ENCODE measurements at regions not wholly inside any gene's neighbourhood (a gene's known extent, or its start where the extent isn't known, plus 50 kb on each side); places are given as distances from the start of the nearest gene placed in this dataset.
"Not testable (repeated sequence)": the region's sequence is repeated elsewhere in the genome, so short reads cannot be mapped to it uniquely, and the experiment has no call there.

DNA sequence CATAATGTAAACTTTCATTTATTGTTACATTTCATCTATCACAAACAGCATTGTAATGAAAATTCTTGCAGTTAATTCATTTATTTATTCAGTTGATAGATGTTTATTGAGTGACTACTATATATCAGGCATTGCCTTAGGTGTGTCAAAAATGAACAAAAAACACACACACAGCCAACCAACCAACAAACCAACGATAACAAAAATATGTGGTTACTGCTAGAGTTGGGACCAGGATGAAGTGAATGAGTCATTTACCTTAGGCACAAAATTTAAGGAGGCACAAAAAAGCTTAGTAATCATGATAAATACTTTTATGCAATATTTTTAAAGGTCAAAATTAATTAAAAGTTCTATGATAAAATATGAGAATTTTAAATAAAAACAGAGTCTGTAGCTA, 223.4 kb downstream of the CSNK1G3 start:
- no peak for DNase-seq

DNA sequence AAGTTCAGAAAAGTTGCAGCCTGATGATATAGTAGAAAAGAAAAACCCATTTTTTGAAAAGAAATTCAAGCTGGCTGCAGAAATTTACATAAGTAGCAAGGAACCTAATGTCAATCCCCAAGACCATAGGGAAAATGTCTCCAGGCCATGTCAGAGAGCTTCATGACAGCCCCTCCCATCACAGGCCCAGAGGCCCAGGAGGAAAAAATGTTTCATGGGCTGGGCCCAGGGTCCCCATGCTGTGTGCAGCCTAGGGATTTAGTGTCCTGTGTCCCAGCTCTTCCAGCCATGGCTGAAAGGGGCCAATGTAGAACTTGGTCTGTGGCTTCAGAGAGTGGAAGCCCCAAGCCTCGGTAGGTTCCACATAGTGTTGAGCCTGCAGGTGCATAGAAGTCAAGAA, 220.3 kb downstream of the CSNK1G3 start:
- no peak for DNase-seq

DNA sequence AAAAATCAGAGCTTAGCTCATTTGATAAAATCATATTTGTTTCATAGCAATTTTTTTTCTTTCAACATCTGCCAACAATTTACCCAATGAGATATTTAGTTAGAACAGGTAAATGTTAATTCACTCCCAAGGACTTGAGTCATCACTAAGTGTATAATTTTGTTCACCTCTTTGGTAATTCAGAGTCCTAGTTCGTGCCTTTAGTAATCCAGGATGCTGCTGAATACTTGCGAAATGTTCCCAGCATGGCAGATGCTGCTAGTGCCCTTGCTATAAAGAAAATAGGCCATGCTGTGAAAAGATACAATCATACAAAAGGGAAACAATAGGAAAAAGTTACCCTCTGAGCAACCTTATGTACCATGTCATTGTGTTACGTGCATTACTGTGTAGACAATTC, 210.5 kb downstream of the CSNK1G3 start:
- no peak for DNase-seq

DNA sequence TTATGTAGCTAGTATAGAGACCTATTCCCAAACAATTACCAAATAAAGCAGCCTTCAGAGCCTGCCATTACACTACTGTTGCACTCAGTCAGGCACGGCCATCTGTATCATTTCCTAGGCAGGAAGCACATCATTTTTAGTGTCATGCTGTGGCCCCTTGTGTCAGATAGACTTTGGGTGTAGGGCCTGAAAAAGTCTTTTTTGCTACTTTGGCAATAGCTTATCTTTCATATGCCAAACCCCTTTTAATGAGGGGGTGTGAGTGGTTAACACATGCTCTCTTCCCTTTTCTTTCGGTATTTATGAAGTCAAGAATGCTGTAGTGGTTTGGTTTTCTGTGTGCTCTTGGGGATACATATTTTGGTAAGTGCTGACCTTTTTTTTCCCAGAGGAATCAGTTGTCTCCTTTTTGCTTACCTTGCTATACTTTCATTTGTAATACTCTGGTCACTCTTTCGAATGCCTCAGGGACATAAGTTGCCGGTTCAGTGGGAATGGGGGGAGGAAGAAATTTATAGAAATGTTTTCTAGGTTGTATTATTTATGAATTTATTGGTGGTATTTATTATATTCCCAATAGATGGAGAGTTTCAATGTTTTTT, 209.8 kb downstream of the CSNK1G3 start:
- DNase-seq: no peak

DNA sequence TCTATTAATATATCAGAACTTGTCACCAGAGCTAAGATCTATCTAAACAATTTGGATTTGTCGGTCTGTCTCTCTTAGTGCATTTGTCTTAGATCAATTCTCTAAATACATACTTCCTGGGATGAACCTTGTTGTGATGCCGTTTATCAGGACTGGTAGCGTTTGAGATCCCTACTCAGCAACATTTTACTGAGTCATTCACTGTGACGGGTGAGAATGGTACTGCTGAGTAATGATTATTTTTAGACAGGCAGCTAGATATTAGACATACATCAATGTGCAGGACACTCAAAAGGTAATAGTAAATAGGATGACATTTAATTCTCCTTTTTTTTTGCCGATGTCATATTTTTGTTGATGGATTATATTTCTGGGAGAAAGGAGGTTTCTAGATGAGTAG, 209.0 kb downstream of the CSNK1G3 start:
- no peak for DNase-seq

DNA sequence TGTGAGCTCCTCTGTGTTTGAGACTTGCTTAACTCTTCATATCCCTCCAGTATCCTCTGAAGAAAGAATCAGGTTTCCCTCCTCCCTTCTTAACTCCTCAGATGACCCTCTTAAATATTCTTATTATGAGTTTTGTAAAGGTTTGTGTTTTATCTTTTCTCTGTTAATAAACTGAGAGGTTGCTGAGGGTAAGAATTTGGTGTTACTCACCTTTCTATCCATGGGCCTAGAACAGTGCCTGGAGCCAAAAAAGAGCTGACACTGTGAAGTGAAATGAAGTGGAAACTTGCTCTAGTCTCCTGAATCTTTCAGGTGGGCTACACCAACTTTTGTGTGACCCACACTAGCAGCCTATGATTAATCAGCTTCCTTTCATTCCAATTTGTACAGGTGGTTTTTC, 208.4 kb downstream of the CSNK1G3 start:
- no peak for DNase-seq

DNA sequence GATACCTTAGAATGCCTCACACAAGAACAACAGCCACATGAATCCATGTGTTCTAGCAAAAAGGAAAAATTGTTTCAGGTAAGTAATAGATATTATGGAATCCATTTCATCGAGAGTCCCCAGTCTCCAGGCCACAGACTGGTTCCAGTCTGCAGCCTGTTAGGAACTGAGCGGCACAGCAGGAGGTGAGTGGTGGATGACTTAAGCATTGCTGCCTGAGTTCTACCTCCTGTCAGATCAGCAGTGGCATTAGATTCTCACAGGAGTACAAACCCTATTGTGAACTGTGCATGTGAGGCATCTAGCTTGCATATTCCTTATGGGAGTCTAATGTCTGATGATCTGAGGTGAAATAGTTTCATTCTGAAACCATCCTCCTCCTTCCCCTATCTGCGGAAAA, 207.0 kb downstream of the CSNK1G3 start:
- DNase-seq: no peak

DNA sequence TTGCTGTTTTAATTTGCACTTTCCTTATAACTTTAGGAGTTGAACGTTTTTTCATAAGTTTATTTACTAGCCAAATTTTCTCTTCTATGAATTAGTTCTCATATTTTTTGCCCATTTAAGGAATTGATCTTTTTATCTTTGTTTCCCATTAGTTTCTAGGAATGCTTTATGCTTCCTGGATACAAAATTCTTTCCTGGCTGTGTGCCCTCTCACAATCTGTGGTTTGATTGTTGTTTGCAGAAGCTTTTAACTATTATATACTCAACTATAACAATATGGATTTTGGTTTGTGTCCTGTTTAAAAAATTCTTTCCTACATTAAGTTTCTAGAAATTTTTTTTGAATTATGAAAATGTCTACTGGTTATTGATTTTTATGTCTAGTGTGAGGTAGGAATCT, 206.3 kb downstream of the CSNK1G3 start:
- DNase-seq: no peak

DNA sequence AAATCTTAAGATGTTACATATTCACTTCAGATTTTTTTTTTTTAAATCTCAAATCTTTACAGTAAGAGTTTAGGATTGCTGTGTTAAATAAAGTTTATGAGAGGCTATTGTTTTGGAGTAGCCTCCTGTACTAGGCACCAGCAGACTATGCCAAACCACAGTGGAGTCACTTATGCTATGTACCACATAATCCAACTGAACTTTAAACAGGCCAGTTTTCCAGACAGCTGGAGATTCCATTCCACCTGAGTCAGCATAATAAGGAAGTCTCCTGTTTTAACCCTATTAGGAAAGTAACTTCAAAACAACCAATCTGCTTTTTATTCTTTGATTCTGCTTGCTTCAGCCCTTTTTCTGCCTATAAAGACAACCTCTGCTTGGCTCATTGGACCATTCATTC, 205.2 kb downstream of the CSNK1G3 start:
- DNase-seq: no peak

DNA sequence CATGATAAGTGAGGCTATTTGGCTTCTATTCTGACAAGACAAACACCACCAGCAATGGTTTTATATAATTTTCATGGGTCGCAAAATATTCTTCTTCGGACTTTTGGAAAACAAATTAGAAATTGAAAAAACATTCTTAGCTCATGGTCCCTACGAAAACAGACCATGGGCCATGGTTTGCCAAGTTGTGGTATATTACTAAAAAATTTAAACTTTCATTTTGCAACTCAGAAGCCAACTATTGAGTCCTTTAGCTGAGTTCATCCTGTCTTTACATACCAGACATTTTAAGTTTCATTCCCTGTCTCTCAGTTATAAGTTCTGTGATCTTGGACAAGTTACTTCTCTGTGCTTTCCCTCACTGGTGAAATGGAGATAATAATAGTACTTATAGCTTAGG, 198.1 kb downstream of the CSNK1G3 start:
- no peak for DNase-seq

DNA sequence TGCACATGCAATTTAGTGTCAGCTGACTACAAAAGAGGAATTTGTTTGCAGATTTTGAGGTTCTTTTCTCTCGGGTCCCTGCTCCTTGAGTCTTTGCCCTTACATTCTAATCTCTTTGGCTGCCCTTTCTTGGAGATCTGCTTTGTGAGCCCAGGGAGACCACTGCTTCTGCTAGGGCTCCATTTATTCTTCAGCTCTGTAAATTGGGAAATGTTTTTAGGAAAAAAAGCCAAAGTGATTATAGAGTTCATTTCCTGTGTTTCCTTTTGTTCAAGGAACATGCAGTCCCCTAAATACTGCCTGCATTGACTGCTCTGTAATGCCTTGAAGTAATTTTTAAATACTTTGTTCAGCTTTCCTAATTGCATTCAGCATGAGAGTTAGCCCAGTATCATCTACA, 197.4 kb downstream of the CSNK1G3 start:
- no peak for DNase-seq

DNA sequence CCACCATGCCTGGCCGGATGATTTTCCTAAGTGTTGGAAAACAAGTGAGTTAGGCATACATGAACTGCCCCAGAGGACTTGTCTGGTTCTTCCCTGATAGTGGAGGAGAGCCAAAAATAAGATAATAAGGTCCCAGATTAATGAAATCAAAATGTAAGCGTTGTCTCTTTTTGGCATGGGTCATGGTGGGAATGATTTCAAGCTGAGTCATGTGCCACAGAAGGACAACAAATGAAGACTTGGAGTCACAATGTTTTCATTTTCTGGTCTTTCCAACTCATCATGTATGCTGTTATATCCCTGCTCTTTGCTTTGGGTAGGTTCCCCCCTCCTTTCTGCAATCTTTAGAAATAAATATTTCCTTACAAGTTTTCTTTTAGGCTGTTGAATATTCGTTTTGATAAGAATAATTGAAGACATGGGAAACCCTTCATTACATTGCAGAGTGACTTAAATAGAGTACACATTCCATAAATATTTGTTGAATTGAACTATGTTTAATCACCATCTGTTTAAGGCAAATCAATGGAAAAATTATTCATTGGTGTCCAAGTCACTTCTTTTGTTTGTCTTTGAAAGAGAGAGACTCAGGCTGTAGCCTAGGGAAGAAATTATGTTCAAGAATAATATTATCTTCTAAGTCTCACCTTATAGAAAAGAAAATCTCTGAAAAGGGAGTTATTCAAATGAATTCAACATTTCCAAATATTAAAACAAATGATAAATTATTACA, 196.3 kb downstream of the CSNK1G3 start:
- no peak for DNase-seq

DNA sequence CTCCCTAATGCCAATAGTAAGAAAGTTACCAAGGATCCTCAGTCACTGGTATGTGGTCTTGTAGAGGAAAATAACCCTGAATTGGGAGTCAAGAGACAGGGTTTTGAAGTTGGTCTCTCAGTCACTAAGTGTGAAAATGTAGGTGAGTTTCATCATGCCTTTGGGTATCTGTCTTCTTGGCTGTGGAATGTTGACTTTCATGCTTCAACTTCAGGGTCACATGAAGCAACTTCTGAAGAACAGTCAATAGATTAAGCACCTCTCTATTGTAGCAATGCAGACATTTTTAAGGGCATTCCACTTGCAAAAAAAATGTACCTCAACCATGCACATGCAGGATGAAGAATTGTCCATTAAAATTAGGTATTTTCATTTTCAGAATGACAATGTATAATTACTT, 194.6 kb downstream of the CSNK1G3 start:
- DNase-seq: no peak

DNA sequence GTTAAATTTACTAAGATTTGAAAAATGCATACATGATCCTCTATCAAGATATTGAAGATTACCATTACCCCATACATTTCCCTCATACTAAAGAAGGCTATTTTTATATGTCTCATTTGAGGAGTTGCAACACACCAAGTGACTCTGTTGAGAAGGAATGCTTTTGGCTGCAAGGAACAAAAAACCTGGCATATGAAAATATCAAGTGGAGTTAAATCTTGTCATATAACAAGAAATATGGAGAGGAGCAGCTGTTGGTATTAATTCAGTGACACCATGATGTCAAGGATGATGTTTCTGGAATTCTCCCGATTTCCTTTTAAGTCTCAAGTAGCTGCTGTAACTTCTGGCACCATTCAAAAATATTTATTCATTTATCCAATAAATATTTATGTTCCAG, 193.8 kb downstream of the CSNK1G3 start:
- no peak for DNase-seq

DNA sequence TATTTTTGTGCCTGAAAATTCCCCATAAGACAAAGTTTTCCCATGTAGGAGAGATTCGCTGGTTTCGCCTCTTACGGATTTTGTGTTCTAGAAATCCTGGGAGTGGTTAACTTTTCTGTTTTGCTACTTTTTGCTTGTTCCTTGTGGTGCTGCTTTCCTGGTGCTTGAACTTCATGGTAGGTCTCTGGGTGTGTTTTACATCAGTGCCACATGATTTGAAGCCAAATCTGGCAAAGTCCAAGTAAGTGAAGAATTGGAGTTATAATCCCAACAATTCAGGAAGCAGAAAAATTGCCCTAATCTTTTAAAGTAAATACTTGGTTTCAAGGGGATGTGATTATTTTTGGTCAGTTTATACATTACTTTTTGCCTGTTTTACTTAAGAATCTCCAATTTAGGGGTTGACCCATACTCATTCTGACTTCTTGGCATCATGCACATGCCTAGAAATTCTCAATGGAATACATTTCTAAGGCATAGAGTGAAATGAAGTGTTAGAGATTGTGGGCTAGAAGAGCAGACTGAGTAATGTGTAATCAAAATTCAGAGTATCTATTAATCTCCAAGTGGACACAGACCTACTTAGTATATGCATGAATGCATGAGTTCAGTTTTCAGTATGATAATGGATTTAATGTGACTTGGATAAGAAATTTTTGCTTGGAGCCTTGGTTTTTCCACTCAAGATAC, 189.7 kb downstream of the CSNK1G3 start:
- no peak for DNase-seq

DNA sequence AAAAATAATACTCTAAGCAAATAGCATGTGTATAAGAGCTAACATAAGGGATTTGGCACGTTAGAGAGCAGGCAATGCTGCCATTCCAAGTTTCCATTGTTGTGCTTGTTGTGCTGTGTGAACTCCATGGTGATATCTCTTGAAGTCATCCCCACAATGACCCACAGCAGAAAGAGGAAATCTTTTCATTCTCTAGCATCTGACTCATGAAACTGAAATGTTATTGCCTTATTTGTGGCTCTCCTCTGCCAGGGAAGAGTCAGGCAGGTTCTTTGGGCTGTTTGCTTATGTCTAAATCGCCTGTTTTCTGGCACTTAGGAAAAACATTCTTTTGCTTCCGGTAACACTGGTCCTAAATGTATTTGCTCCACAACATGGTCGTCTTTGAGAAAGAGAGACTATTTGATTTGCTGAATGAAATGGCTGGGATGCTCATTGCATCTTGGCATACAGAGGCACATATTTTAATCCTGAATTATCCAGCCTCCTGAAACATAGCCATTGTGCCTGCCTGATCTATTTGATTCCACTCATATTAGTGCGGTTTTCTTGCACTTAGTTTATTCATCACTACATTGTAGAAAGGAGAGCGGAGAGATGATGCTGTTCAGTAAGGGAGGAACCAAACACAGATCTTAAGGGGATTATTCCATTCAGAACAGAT, 188.8 kb downstream of the CSNK1G3 start:
- DNase-seq: no peak

DNA sequence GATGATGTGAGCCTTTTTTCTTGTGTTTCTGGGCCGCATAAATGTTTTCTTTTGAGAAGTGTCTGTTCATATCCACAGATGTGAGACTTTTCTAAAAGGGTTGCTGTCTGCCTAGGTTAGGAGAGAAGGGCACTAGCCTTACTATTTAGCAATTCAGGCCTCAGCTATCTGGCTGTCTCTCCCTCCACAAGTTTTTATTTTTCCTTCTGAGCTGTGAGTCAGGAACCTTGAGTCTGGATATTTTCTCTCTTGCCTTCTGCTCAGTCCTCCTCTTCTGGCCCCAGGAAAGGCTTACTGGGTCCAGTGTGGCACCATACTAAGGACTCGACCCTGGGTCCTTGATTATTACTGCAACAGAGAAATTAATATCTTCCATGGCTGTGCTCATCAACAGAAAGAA, 187.6 kb downstream of the CSNK1G3 start:
- DNase-seq: no peak

DNA sequence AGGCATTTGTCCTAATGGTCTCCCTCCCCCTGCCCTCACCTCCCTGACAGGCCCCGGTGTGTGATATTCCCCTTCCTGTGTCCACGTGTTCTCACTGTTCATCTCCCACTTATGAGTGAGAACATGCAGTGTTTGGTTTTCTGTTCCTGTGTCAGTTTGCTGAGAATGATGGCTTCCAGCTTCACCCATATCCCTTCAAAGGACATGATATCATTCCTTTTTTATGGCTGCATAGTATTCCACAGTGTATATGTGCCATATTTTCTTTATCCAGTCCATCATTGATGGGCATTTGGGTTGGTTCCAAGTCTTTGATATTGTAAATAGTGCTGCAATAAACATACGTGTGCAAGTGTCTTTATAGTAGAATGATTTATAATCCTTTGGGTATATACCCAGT, 187.0 kb downstream of the CSNK1G3 start:
- not testable (repeated sequence) for DNase-seq

DNA sequence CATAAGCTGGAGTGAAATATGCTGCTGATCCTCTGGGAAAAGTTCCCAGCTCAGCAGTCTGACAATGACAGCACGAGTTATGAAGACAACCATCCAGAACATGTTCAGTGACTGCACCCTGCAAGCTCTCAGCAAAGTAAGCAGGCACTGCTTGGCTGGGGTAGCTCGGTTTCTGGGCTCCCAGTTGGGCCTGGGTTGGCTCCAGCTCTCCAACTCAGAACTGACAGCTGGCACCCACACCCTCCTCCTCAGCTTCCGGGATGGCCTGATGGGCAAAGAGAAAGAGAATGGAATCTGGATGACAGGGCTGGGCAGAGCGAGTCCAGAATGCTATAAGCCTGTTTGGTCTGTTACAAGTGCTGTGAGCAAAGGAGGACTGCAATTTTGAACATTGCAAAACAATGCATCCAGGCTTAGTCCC, 185.0 kb downstream of the CSNK1G3 start:
- no peak for DNase-seq

DNA sequence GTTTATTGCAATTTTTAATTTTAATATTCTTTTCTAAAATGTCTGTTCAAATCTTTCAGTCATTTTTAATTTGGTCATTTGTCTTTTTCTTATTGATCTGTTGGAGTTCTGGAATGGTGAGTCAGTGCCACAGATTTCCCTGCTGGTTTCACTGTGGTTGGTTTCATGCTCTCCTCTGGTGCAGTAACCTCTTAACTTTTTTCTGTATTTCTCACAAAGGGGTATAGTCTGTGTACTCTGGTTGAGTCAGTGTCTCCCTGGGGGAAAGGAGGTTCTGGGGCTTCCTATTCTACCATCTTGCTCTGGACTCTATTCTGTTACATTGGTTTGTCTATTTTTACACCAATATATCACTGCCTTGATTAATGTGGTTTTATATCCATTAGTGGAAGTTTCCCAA, 178.8 kb downstream of the CSNK1G3 start:
- DNase-seq: no peak

DNA sequence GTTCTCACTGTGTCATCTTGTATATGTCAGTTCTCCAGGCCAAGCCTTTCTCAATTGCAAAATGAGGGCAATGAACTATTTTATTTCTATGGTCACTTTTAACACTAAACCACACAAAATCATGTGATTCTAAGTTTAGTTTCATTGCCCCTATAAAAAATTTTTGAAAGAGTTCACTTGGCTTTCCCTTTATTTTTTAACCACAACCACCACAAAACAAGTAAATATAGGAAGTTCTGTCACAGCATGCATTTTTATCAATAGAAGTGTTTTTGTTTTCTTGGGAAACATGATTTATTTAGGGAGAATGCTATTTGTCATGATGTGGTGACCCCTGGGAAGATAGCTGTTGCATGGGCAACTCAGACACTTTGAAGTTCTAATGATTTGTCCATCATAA, 169.1 kb downstream of the CSNK1G3 start:
- no peak for DNase-seq

DNA sequence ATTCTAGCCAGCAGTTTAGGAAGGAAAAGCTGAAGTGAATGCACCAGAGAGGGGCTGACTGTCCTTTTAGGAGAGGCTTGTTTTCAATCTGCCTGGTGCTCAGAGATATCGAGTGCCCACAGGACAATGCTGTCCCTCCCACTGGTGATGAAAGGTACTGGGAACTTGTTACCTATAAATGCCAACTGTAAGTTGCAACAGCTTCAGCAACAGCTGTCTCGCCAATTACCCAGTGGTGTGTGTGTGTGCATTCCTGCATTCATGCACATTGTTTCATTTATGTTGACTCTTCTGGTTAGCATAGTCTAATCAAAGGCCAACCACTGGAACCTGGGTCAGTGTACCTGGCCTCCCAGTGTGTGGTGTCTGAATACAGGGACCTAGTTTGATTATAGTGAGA, 161.1 kb downstream of the CSNK1G3 start:
- no peak for DNase-seq

DNA sequence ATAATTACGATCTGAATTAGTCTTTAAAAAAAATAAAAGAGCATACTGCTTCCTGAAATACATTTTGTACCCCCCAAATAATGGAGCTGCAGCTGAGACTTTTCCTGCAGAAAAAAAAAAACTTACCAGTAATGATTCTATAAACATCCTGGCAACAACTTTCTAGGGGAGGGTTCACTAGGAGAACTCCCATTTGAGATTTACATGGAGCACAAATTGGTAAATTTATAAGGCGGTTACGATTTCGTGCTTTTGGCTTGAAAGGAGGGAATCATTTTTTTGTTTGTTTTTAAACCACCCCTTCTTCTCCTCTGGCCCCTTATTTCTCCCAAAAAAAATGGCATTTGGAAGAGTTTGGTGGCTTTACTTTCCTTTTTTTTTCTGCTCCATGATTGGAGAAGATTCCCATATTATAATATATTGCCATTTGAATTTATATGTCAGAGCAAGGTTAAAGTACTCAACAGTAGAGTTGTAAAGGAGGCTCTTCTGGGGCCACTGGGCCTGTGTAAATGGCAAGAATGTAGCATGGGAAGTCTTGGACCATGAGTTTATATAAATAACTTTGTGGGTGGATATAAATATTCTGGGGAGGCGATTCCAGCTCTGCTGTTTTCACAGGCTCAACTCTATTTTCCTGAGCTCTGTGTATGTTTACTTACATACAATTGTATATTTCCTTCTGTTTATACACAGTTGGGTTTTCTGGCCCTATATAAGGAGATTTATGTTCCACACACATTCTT, 159.9 kb downstream of the CSNK1G3 start:
- no peak for DNase-seq

Measured in inflammatory macrophage (primary cell).